GM19035 (cell line): ENCODE measurements at regions not wholly inside any gene's neighbourhood (a gene's known extent, or its start where the extent isn't known, plus 50 kb on each side); places are given as distances from the start of the nearest gene placed in this dataset.
"Not testable (repeated sequence)": the region's sequence is repeated elsewhere in the genome, so short reads cannot be mapped to it uniquely, and the experiment has no call there.

Experiments used
- ATAC-seq: cut with Tn5 transposase; IDR thresholded peaks from one replicate; pipeline ENCODE4 v1.9.1; 2021; ENCODE audit not compliant: unreplicated experiment

DNA sequence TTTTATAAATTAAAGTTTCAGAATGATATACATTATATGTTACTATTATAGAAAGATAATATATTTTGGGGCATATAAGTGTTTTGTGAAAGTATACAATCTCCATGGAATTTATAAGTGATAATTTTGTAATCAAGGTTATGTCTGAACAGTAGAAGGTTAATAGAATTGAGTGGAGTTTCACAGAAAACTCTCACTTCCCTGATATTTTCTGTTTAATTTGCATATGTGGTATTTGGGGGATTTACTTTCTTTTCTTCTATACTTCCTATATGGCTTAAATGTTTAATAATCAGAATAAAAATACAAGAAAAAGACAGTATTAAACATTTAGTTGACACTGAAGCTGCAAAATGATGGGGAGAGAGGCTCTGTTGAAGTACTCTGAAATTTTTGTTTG is 848.5 kb downstream of the DACH1 start:
- no peak for ATAC-seq

DNA sequence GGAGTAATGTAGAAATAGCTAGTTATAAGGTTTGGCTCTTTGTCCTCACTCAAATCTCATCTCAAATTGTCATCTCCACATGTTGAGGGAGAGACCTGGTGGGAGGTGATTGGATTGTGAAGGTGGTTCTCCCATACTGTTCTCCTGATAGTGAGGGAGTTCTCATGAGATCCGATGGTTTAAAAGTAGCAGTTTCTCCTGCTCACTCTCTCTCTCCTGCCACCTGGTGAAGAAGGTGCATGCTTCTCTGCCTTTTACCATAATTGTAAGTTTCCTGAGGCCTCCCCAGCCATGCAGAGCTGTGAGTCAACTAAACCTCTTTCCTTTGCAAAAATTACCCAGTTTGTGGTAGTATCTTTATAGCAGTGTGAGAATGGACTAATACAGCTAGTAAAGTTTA is 849.4 kb downstream of the DACH1 start:
- no peak for ATAC-seq

DNA sequence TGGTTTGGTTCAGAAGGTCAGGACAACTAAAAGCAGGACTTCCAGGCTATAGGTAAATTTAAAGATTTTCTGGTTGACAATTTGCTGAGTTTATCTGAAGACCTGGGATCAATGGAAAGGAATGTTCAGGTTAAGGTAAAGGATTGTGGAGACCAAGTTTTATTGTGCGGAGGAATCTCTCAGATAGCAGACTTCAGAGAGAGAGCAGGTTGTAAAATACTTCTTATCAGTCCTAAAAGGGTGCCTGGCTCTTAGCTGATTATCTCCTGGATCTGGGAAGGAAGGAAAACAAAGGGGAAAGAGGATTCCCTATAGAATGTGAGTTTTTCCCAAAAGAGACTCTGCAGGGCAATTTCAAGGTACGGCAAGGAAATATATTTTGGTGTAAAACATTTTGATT is 851.5 kb downstream of the DACH1 start:
- no peak for ATAC-seq

DNA sequence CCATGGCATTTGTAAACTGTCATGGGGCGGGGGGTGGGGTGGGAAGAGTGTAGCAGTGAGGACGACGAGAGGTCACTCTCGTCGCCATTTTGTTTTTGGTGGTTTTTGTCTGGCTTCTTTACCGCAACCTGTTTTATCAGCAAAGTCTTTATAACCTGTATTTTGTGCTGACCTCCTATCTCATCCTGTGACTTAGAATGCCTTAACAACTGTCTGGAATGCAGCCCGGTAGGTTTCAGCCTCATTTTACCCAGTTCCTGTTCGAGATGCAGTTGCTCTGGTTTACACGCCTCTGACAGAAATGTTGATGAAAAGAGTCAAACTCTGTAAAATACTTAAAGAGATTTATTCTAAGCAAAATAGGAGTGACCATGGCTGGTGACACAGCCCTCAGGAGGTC is 852.0 kb downstream of the DACH1 start:
- no peak for ATAC-seq

DNA sequence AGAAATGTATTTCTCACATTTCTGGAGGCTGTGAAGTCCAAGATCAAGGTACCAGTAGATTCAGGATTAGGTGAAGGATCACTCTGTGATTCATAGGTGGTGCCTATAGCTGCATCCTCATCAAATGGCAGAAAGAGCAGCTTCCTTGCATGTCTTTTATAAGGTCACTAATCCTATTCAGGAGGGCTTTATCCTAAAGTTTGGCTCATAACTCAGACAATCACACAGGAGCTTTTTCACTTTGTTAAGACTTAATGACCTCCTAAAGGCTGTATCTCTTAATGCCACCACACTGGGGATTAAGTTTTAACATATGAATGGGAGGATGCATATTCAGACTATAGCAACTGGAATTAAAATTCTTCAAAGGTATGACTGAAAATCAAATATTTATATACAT is 861.1 kb downstream of the DACH1 start:
- ATAC-seq, result no peak

DNA sequence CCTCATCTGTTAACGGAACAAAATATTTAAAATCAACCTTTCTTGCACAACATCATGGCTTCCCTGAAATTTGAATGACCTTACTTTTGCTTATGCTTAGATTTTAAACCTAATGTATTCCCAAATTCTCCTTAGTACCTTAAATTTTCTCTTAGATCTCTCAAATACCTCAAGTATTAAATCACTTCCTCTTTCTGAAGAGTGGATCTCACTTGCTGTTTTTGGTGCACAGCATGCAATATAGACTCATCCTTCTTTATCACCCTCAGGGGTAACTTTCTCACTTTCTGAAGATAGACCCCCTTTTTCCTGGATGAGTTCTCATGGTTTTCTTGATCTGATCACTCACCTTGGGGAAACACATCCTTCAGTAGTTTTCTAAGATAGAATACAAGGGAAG is 871.7 kb downstream of the DACH1 start:
- no peak for ATAC-seq

DNA sequence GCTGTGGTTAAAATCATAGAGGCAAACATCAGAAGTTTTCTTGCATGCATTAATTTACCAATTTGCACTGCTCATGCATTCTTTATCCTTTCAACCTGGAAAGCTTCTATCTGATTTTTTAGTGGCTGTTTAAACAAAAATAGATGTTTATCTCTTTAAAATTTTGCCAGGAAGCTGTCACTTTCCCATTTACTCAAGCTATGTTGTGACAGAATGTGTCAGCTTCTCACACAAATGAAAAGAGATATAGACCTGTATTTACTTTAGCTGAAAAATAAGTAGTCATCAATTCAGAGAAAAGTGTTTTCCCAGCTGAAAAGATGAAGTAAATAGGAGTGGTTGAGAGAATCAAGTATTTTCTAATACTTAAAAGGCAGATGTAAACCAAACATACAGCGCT is 872.8 kb downstream of the DACH1 start:
- ATAC-seq, result no peak

DNA sequence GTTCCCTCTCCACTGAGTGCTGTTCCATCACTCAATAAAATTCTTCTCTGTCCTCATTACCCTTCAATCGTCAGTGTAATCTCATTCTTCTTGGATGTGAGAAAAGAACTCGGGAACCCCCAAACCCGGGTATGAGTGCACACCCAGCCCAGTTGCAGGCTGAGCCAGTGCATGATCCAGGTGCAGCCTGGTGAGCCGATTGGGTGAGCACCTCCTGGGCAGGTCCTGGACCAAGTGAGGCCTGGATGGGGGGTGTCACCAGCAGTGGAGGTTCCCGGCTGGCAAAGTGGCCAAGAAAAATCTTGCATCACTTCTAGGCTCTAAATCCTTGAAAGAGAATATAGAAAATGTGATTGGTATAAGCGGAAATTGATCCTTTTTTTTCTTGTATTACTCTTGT is 878.8 kb upstream of the KLHL1 start:
- no peak for ATAC-seq

DNA sequence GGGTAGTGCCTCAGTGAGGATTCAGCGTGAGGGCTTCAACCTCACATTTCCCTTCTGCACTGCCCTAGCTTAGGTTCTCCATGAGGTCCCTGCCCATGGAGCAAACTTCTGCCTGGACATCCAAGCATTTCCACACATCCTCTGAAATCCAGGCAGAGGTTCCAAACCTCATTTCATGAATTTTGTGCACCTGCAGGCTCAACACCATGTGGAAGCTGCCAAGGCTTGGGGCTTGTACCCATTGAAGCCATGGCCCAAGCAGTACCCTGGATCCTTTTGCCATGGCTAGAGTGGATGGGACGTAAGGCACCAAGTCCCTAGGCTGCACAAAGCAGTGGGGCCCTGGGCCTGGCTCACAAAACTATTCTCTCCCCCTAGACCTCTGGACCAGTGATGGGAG is 877.1 kb upstream of the KLHL1 start:
- no peak for ATAC-seq

DNA sequence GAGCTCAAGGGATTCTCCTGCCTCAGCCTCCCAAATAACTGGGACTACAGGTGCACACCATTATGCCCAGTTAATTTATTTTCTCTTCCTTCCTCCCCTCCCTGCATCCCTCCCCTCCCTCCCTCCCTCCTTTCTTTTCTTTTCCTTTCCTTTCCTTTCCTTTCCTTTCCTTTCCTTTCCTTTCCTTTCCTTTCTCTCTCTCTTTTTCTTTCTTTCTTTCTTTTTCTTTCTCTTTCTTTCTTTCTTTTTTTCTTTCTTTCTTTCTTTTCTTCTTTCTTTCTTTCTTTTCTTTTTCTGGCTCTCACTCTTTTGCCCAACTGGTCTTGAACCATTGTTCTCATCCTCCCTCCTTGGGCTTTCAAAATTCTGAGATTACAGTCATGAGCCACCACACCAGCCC is 873.0 kb upstream of the KLHL1 start:
- not testable (repeated sequence) for ATAC-seq

DNA sequence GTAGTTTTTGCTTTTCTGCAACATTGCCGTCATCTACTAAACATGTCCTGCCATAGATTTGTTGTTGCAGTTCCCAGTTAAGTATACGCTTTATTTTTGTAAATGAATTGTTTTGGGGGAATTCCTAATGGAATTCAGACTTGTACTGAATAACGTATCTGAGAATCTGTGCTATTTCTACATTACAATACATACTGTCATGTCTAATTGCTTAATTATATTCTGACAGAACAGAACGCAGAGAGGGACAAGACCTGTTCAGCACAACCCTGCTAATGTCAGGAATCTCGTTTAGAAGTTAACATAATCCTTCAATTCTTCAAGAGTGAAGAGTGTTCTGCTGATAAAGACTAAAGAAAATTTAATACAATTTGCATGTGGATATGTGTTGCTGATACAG is 861.1 kb upstream of the KLHL1 start:
- ATAC-seq, result no peak

DNA sequence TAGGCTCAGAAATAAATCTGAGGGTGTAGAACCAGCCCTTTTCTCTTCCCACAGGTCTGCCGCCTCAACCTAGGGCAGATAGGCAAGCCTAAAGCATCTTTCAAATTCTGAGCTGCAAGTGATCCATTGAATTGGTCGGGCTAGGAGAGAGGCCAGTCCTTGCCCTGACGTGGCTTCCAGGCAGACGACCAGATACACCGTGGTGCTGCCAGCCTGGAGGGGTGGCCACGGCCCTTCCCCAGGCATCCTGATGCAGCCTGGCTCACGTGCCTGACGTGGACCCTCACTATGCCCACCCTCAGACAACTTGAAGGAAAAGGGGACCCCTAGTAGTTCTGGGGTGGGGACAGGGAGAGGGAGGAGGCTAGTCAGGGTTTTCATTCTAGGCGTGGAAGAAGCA is 859.3 kb upstream of the KLHL1 start:
- ATAC-seq, result no peak

DNA sequence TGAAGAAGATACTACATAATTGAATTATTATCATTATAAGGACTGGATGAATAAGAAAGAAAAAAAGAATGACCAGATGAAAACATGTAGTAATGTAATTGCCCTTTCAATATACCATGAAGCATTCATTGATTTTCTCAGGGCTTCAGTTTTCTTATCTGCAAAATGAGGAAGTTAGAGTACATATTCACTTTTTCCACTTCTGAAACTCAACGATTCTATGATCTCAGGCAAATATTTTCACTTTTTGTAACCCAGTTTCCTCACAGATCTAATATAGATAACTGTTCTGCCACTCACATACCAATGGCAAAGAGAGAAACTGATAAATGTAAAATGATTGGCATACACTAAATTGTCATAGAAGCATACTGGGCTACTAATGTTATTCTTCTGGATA is 856.6 kb upstream of the KLHL1 start:
- no peak for ATAC-seq

DNA sequence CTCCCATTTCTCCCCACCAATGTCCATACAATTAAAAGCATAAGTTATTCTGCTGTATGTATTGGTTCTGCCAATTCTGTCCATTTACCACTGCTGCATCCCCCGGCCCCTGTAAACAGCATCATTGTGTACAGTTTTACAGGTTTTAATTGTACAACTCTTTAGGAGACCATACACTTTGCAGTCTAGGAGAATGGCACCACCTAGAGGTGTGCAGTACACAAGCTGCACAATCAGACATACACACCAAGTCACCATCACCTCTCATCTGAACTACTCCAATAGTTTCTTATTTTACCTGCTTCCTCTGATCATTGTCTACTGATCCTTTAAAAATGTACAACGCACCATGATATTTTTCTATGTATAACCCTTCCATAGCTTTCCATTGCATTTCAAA is 855.9 kb upstream of the KLHL1 start:
- ATAC-seq, result no peak

DNA sequence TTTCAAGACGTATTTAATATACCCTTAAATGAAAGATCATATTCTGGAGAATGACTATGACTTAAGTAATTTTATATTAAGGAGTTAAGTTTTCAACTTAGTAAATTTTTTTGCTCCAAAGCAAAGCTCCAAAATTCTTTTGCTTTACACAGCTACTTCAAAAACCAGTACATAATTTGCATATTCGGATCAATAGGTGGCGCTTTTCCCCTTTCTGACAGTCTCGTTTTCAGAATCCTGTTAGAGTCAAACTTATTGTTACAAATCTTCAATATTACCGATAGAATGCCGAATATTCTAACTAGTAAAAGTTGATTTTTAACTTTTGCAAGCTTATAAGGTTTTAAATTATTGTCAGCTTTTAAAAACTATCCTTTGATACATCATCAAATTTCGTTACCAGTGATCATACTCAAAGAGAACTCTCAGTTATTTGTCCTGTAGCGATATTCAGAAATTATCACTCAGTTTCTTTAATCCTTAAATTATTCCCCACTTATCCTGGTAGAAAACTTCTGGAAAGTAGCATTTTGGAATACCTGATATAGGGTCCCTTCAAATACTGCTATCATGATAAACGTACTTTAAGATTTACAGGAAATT is 852.7 kb upstream of the KLHL1 start:
- ATAC-seq, result no peak

DNA sequence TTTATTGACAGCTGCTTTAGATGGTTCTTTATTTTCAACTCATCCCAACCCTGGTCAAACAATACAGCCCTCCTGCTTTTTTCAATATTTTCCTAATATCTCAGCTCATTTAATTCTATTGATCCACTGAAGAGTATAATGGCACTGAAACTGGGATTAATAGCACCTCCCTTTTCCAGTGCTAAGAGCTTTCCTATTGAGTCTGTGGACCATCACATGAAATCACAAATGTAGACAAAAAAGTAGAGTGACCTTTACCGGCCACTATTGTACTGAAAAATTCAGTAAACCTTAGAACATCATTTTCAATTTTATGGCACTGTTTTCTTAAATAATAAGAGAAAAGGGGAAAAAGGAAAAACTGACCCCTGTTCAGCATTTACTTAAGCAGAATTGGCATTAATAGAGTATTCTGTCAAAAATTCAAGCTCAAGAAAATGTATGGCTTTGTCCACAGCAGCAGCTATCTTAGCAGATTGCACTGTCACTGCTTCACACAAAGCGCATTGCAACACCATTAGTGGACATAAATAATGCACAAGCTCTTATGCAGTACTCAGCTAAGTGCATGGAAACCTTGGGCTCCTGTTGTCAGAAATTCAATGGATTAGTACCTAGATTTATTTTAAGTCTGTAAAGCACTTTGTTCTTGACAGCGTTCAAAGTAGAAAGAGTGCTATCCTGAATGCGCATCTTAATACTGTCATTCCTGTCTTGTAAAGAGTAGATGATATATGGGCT is 851.0 kb upstream of the KLHL1 start:
- no peak for ATAC-seq

DNA sequence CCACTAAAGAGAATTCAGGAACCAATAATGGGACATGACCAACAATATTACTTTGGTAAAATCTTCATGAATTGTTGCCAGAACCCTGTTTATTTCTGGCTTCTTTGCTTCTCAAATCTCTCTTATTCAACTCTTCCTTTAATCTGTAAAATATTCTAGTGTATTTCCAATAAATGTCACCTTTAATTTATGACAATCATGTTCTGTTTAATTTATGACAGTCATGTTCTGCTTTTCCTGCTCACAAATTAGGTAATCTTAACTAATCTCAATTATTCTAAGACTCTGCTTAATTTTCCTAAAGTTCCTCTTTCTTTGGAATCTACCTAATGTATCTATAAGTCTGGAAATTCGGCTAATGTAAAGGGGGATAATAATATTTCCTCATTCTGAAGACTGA is 847.6 kb upstream of the KLHL1 start:
- no peak for ATAC-seq

DNA sequence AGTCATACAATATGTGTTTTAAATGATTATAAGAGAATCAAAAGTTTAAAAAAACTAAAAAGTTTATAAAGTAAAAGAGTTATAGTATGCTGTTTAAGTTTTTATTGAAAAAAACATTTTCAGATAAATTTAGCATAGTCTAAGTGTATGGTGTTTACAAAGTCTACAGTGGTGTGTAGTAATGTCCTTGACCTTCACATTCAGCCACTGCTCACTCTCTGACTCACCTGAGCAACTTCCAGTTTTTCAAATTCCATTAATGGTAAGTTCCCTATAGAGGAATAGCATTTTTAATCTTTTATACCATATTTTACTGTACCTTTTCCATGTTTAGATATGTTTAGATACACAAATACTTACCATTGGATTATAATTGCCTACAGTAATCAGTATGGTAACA is 842.4 kb upstream of the KLHL1 start:
- ATAC-seq, result no peak

DNA sequence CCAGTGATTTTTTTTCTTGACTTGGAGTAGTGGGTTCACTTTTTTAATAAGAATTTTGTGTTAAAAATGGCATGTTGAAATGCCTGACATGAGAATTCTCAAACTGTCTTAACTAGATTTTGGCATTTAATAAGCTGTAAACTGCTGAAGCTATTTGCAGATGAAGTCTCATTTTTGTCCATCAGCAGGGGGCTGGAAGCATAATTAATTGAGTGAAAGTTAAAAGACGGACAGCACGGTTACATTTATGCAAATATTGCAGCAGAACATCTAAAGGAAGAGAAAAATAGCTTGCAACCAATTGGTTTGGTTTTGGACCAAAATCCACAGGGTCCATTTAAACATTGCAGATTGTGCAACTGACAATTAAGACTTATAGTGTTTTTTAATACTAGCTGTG is 837.3 kb upstream of the KLHL1 start:
- ATAC-seq, result no peak

DNA sequence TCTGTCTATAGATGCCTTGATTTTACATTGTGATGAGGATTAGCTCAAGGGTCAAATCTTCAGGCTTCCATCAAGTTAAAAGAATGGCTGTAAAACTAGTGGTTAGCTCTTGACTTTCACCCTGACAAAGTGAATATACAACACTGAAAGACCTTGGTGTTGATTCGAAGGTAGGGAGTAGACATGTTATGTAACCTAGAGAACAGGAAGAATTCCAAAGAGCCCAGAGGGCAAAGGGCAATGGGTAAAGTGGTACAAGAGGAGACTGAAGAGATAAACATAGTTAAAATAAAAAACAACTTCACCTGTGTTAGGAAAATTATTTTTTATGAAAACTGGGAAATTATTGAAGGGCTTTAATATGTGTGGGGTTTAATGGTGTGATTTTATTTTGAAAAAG is 833.2 kb upstream of the KLHL1 start:
- ATAC-seq, result no peak

DNA sequence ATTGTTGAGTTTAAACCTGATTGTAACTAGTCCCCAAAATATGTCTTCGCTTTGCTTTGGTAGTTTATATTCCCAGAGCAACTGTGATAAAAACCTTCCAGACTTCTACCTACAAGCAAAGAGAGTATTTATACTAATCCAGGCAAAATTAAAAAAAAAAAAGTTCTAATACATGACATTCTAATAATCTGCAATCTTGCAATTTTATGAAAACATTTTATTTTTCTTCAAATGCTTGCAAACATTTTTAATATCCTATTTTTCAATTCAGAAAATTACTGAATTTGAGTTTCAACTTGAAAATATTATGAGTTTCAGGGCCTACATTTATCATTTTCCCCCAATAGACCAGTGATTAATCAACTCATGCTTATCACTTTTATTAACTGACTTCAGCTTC is 830.2 kb upstream of the KLHL1 start:
- ATAC-seq, result no peak

DNA sequence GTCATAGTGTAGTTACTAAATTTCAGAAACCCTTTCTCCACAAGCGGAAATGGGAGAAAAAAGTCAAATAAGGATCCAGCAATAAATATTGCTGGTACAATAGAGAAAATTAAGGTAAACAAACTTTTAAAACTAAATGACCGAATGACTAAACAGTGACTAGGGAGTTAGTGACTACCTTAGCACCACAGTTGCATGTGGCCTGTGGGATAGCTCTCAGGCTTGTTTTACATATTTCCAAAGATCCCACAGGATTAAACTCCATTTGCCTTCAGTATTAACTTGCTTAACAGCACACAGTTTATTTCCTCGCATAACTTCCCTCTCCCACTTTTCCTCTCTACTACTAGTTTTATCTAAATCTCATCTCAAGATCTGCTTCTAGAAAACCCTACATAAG is 824.3 kb upstream of the KLHL1 start:
- no peak for ATAC-seq
